ENCODE measurements at regions not wholly inside any gene's neighbourhood (a gene's known extent, or its start where the extent isn't known, plus 50 kb on each side); places are given as distances from the start of the nearest gene placed in this dataset.

DNA sequence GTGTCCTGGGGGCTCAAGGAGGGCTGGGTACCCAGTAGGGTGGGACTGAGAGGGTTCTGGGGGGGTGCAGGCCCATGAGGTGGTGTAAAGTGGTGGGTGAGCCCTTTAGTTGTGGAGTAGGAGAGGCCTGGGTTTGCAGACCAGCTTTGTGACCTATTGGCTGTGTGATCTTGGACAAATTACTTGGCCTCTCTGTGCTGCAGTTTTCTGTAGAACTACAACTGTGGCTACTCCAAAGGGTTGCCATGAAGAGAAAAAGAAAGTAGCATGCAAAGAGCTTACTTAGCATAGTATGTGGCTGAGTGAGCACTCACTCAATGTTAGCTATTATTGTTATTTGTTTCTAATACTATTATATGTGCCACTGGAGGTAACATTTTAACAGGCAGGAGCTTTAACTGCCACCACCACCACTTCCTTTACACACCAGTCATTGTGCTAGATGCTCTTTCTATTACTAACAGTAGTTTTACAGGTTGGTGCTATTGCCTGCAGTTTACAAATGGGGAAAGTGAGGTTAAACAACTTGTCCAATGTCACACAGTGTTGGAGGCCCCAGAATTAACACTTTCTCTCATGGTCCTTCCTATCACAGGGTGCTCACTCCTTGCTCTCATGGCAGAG, 286.8 kb downstream of the DHX35 start:
- no peak for DNase-seq (ENCODE audit: low spot score)
- TF ChIP-seq, protein P1, sequence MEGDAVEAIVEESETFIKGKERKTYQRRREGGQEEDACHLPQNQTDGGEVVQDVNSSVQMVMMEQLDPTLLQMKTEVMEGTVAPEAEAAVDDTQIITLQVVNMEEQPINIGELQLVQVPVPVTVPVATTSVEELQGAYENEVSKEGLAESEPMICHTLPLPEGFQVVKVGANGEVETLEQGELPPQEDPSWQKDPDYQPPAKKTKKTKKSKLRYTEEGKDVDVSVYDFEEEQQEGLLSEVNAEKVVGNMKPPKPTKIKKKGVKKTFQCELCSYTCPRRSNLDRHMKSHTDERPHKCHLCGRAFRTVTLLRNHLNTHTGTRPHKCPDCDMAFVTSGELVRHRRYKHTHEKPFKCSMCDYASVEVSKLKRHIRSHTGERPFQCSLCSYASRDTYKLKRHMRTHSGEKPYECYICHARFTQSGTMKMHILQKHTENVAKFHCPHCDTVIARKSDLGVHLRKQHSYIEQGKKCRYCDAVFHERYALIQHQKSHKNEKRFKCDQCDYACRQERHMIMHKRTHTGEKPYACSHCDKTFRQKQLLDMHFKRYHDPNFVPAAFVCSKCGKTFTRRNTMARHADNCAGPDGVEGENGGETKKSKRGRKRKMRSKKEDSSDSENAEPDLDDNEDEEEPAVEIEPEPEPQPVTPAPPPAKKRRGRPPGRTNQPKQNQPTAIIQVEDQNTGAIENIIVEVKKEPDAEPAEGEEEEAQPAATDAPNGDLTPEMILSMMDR (IDR thresholded peaks at IDR 0.05; ENCODE audit: extremely low read depth, missing control alignments), result no peak

DNA sequence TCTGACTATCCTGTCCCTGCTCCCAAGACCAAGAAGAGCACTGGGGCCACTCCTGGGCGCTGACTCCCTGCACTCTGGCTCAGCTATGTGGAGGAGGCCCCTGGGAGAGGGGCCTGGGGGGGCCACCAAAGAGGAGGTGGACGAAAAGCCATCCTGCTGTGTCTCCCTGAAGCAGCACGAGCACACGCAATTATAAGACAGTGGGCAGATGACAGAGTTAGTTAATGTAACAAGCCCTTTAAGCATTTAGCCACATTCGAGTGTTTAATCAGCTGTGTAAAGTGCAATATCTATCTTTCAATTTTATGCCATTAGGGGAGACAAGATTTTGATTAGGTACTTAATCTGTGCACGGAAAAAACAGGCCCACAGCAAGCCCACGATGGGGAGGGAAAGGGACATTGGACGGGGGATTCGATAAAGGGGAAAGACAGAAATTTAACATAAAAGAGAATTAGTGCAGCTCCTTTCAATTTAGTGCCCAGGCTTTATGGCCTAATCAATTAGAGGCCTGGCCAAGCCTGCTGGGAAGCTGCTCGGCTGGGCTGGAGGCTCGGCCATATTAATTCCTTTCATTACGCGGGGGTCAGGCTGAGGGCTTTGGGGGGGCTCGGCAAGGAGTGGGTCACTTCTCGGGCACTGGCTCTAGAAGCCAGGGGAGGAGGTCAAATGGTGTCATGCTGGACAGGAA, 286.2 kb downstream of the DHX35 start:
- TF ChIP-seq, protein P1 (IDR thresholded peaks at IDR 0.05; ENCODE audit: extremely low read depth, missing control alignments), result no peak
- no peak for DNase-seq (ENCODE audit: low spot score)

DNA sequence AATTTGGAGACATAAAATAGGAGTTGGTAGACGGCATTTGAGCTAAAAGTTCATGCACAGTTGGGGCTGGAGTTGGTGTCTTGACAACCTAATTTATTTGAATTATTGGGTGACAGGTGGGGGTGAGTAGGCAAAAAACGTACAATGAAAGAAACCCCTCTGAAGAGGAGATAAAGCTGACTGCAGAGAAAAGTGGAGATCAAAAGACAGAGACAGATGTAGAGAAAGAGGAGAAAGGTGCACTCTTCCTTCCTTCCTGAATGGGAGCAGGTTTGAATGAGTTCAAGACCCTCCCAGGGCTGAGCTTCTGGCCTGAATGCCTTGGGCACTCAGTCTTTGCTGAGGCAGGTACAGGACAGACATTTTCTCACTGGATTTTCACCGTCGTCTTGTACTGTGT, 284.3 kb downstream of the DHX35 start:
- TF ChIP-seq, protein P1 (IDR thresholded peaks at IDR 0.05; ENCODE audit: extremely low read depth, missing control alignments), result no peak
- no peak for DNase-seq (ENCODE audit: low spot score)

DNA sequence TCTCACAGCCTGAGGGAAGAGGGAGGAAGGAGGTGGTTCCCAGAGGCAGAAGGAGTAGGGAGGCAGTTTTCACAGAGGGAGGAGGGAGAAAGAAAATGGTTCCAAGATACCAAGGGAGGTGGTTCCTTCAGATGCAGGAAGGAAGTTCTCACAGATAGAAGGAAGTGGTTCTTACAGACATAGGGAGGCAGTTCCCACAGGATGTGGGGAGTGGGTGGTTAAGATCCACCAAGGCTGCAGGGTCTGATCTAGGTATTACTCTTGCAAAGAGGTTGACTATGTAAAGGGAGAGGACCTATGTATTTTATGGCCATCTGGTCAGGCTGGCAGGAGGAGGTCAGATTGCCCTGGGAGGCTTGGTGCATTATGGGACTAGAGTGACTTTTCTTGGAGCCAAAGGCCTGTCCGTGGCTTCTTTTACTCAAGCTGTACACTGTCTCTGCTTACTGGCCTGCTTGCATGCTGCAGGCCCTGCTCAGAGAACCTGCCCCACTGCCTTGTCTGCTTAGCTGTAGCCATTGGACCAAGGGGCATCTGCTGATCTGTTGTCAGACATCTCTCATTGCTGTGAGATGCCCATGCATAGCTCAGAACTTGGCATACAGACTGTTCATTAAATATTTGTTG, 283.7 kb downstream of the DHX35 start:
- TF ChIP-seq, protein P1 (IDR thresholded peaks at IDR 0.05; ENCODE audit: extremely low read depth, missing control alignments), result no peak
- DNase-seq (ENCODE audit: low spot score), result no peak

DNA sequence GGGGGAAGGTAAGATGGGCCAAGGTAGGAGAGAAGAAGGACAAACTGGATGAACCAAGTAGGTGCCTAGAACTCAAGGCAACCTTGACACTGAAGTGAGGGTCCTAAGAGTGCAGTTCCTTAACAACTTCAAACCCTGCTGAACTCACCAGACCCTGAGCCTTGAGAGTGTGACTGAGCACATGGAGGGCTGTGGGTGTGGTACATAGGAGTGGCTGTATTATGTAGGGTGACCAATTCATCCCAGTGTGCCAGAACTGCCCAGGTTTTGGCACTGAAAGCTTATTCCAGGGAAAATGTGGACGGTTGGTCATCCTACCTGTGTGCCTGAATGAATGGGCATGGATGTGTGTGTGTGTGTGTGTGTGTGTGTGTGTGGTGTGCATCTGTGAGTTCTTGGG, 281.8 kb downstream of the DHX35 start:
- no peak for DNase-seq (ENCODE audit: low spot score)
- TF ChIP-seq, protein P1 (IDR thresholded peaks at IDR 0.05; ENCODE audit: extremely low read depth, missing control alignments), result no peak

DNA sequence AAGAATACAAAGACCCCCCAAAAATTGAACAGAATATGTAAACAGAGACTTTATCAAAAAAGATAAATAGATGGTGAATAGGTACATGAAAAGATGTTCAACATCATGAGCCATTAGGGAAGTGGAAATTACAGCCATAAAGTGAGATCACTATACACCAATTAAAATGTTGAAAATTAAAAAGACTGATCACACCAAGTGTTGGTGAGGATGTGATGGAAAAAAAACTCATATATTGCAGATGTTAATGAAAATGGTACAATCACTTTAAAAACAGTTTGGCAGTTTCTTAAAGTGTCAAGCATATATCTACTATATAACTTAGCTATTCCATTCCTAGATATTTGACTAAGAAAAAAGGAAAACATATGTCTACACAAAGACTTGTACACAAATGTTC, 280.5 kb downstream of the DHX35 start:
- TF ChIP-seq, protein P1 (IDR thresholded peaks at IDR 0.05; ENCODE audit: extremely low read depth, missing control alignments), result no peak
- no peak for DNase-seq (ENCODE audit: low spot score)

DNA sequence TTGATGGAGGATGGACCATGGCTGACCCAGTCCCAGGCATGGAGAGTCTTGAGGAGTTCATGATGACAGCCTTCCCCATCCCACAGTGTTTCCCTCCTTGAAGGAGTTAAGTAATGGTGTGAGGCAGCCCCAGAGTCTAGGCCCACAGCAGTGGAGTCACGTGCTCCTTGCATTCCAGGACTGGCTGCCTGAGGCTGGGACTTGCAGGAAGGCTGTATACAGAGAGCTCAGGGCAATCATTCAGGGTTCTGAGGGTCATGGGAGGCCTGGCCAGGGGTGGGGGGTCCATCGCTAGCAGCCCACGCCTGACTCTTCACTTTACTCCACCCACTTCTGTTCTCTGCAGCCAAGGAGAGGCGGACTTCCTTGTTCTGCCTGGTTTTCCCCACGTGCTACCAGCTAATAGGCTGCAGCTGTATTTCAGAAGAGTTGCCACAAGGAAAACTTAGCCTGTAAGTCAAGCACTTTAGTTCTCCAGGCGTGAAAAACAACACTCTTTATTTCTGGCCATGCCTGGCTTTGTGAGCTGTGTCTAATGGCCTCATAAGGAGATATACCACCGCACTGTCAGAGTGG, 272.5 kb downstream of the DHX35 start:
- DNase-seq (ENCODE audit: low spot score), result no peak

More for the DNA sequence above, 272.5 kb downstream of the DHX35 start:
- TF ChIP-seq, protein P1 (IDR thresholded peaks at IDR 0.05; ENCODE audit: extremely low read depth, missing control alignments), result no peak
